CD14-positive monocyte (primary cell): ENCODE measurements at regions not wholly inside any gene's neighbourhood (a gene's known extent, or its start where the extent isn't known, plus 50 kb on each side); places are given as distances from the start of the nearest gene placed in this dataset.

ENCODE experiments used
- DNase-seq, 3 donors: peaks; one replicate each; pipeline ENCODE4 v3.0.0-alpha.2; 2011 to 2022
- H2AFZ ChIP-seq: 2 replicates; pipeline ENCODE4 v1.6.0; 2012; ENCODE audit warnings: mild to moderate bottlenecking, low read depth, low read length, inconsistent platforms; ENCODE audit not compliant: insufficient read depth, poor library complexity, severe bottlenecking
- H3K27ac ChIP-seq, 2 donors: 1 replicate in 1 of 2; 2 replicates in 1 of 2; pipeline ENCODE4 v1.5.1; 2012 to 2013; ENCODE audit warnings: low read length in 2 of 2, control low read depth in 1 of 2, inconsistent platforms in 1 of 2, low read depth in 1 of 2, mild to moderate bottlenecking in 1 of 2
- H3K27me3 ChIP-seq, 2 donors: one replicate each; pipeline versions ENCODE4 v1.6.0 to v1.6.1; 2011 to 2013; ENCODE audit warnings: low read length in 2 of 2; ENCODE audit not compliant: control insufficient read depth in 2 of 2, insufficient read depth in 2 of 2
- H3K36me3 ChIP-seq, 2 donors: replicated peaks in 1 of 2; 1 replicate in 1 of 2; 2 replicates in 1 of 2; pipeline versions ENCODE4 v1.5.1 to v1.6.1; 2012 to 2013; ENCODE audit warnings: low read length in 2 of 2, control low read depth in 1 of 2, inconsistent platforms in 1 of 2, mild to moderate bottlenecking in 1 of 2; ENCODE audit not compliant: insufficient read depth in 2 of 2, control insufficient read depth in 1 of 2
- H3K4me1 ChIP-seq, 2 donors: 1 replicate in 1 of 2; 2 replicates in 1 of 2; pipeline versions ENCODE4 v1.5.1 to v1.6.1; 2012 to 2013; ENCODE audit warnings: low read length in 2 of 2, control low read depth in 1 of 2, inconsistent platforms in 1 of 2, mild to moderate bottlenecking in 1 of 2, moderate library complexity in 1 of 2; ENCODE audit not compliant: insufficient read depth in 2 of 2, control insufficient read depth in 1 of 2
- H3K4me2 ChIP-seq: replicated peaks from 2 replicates; pipeline ENCODE3; 2012; ENCODE audit warnings: low read length, moderate library complexity, mild to moderate bottlenecking; ENCODE audit not compliant: poor library complexity, severe bottlenecking; ENCODE audit errors: extremely low read depth
- H3K4me3 ChIP-seq, 3 experiments: fragments of 200-600 bp in 1 of 3; sonication (generic) in 1 of 3; replicated peaks in 1 of 3; 1 replicate in 2 of 3; 2 replicates in 1 of 3; pipeline ENCODE4 v1.5.1; 2011 to 2013; ENCODE audit warnings: low read length in 3 of 3, mild to moderate bottlenecking in 3 of 3, control low read depth in 2 of 3, low read depth in 2 of 3, inconsistent platforms in 1 of 3, moderate library complexity in 1 of 3
- H3K79me2 ChIP-seq: 2 replicates; pipeline ENCODE4 v1.6.0; 2012; ENCODE audit warnings: mild to moderate bottlenecking, control low read depth, inconsistent platforms, low read length, moderate library complexity; ENCODE audit not compliant: insufficient read depth
- H3K9ac ChIP-seq: 2 replicates; pipeline ENCODE4 v1.6.0; 2017; ENCODE audit warnings: low read length, mild to moderate bottlenecking; ENCODE audit not compliant: insufficient read depth, poor library complexity, severe bottlenecking
- H3K9me3 ChIP-seq, 2 donors: replicated peaks in 1 of 2; 1 replicate in 1 of 2; 2 replicates in 1 of 2; pipeline versions ENCODE4 v1.5.1 to v1.6.1; 2012 to 2013; ENCODE audit warnings: low read length in 2 of 2, control low read depth in 1 of 2; ENCODE audit not compliant: control insufficient read depth in 1 of 2, insufficient read depth in 1 of 2
- H4K20me1 ChIP-seq: 2 replicates; pipeline ENCODE4 v1.6.0; 2012; ENCODE audit warnings: mild to moderate bottlenecking, low read length, control low read depth, moderate library complexity; ENCODE audit not compliant: insufficient read depth
- H3K27ac Mint-ChIP-seq, 7 donors: one replicate each; pipeline ENCODE4 v1.8.0; 2020; ENCODE audit warnings: mild to moderate bottlenecking in 7 of 7, mixed read lengths in 7 of 7, moderate library complexity in 6 of 7, inconsistent platforms in 2 of 7
- H3K27me3 Mint-ChIP-seq, 3 donors: one replicate each; pipeline ENCODE4 v1.8.0; 2021 to 2022; ENCODE audit warnings: low read depth in 3 of 3, mild to moderate bottlenecking in 3 of 3, mixed read lengths in 3 of 3, moderate library complexity in 3 of 3, inconsistent platforms in 1 of 3
- H3K36me3 Mint-ChIP-seq, 2 donors: one replicate each; pipeline ENCODE4 v1.8.0; 2020; ENCODE audit warnings: mixed read lengths in 2 of 2, inconsistent platforms in 1 of 2, mild to moderate bottlenecking in 1 of 2
- H3K4me1 Mint-ChIP-seq: one replicate; pipeline ENCODE4 v1.8.0; 2020; ENCODE audit warnings: mild to moderate bottlenecking, mixed read lengths
- H3K4me3 Mint-ChIP-seq, 2 donors: one replicate each; pipeline ENCODE4 v1.8.0; 2020; ENCODE audit warnings: mild to moderate bottlenecking in 2 of 2, mixed read lengths in 2 of 2, moderate library complexity in 1 of 2
- H3K9me3 Mint-ChIP-seq, 7 donors: one replicate each; pipeline ENCODE4 v1.8.0; 2020 to 2022; ENCODE audit warnings: mixed read lengths in 7 of 7, mild to moderate bottlenecking in 6 of 7, moderate library complexity in 6 of 7, inconsistent platforms in 2 of 7
- WGBS: methylation state at CpG from one replicate; pipeline ENCODE4 v1.1.5; 2013; ENCODE audit warnings: missing lambda C conversion rate; ENCODE audit not compliant: insufficient coverage; 5-methylcytosine and 5-hydroxymethylcytosine counted together
- intact Hi-C, 2 donors: fragments of 100-400 bp; cut with micrococcal nuclease; formaldehyde crosslinking; loops; one replicate each; pipeline versions ENCODE4 v1.15.0 to v1.15.1; 2023
- TF ChIP-seq, protein P1 (sequence below): fragments of 200-600 bp; IDR thresholded peaks from one replicate; pipeline ENCODE4 v1.8.0; 2022; ENCODE audit warnings: antibody characterized with exemption, mild to moderate bottlenecking

DNA sequence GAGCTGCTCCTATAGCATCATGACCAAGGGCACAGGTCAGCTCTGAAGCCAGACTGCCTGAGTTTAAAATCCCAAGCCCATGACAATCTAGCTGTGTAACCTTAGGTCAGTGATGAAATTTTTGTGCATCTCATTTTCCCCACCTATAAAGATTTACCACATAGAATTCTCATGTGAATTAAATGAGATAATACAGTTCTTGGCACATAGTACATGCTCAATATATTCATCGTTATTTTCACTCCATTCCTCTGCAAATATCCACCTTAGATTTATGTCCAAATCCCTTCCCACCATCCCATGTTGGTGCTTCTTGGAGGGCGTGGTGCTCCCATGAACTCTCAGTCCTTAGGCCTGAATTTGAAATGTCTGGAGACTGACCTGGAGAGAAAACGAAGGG lies 300.1 kb downstream of the TLE3 start:
- no peaks in the 10 kb centered on the region for H3K79me2 ChIP-seq
- H3K4me1 ChIP-seq: peaks cover 10 to 16% of the 10 kb centered on the region in 2 donors
- H3K4me3 Mint-ChIP-seq: no peak overlapping the region
- intact Hi-C loops: no loop called here
- no peaks in the 10 kb centered on the region for H3K9me3 ChIP-seq
- H3K36me3 Mint-ChIP-seq: peaks cover 0 to 2% of the 10 kb centered on the region in 2 donors
- no peak overlapping the region for H2AFZ ChIP-seq
- no peaks in the 10 kb centered on the region for H3K9me3 Mint-ChIP-seq
- no peaks in the 10 kb centered on the region for H3K36me3 ChIP-seq
- H3K4me1 Mint-ChIP-seq: peaks cover 9% of the 10 kb centered on the region
- WGBS: no CpG with 5 or more reads among the region's 3 CpGs
- H3K27ac ChIP-seq: no peak overlapping the region
- no peak overlapping the region for H3K9ac ChIP-seq
- H3K27me3 ChIP-seq: no peaks in the 10 kb centered on the region
- no peak overlapping the region for H3K4me2 ChIP-seq
- DNase-seq: no peak
- H3K4me3 ChIP-seq: no peak overlapping the region
- TF ChIP-seq, protein P1, sequence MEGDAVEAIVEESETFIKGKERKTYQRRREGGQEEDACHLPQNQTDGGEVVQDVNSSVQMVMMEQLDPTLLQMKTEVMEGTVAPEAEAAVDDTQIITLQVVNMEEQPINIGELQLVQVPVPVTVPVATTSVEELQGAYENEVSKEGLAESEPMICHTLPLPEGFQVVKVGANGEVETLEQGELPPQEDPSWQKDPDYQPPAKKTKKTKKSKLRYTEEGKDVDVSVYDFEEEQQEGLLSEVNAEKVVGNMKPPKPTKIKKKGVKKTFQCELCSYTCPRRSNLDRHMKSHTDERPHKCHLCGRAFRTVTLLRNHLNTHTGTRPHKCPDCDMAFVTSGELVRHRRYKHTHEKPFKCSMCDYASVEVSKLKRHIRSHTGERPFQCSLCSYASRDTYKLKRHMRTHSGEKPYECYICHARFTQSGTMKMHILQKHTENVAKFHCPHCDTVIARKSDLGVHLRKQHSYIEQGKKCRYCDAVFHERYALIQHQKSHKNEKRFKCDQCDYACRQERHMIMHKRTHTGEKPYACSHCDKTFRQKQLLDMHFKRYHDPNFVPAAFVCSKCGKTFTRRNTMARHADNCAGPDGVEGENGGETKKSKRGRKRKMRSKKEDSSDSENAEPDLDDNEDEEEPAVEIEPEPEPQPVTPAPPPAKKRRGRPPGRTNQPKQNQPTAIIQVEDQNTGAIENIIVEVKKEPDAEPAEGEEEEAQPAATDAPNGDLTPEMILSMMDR: no peak
- H3K27ac Mint-ChIP-seq: peak overlapping the region in 1 of 7 donors; percentile 4
- H3K27me3 Mint-ChIP-seq: peaks cover 0 to 10% (median 7%) of the 10 kb centered on the region in 3 donors
- no peaks in the 10 kb centered on the region for H4K20me1 ChIP-seq

DNA sequence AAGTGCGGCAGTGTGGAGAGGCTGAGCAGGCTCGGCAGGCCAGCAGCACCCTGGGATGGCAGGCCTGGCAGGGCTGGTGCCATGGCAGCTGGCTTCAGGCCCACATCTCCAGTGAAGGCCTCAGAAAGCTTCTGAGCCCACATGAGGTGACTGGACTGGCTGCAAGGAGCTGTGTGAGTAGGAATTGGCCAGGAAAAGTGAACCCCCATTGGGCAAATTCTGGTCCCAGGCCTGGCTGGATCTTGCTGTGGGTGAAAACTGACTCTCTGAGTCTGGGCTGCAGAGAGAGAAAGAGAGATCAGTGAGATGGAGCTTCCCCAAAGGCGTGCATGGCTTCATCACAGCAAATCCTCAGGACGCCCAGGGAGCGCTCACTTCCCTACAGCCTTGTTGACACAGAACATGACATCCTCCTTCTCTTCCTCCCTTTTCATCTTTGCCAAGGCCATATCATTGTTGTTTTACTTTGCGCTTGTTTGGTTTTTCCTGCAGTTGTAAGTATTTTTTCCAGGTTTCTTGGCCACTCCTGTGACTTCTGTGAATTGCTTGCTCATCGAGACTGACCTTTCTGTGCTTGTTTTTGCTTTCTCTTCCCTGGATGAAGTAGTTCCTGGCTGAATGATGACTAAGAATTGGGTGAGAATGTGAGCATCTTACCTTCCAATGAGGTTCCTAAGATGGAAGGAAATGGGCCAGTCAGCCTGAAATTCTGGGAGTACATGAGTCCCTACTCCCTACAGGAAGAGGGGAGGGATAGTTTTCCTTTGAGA lies 299.1 kb downstream of the TLE3 start:
- H3K4me3 Mint-ChIP-seq: no peak overlapping the region
- peaks cover 2 to 6% (median 5%) of the 10 kb centered on the region in 3 donors for H3K27me3 Mint-ChIP-seq
- intact Hi-C loops: no loop called here
- DNase-seq: peak; percentile 49 to 52 (median 50)
- Histone ChIP-seq H3K27ac (peak overlapping the region; percentile 15 to 35), H3K4me2 (no peak overlapping the region), H3K27me3 (no peaks in the 10 kb centered on the region), H2AFZ (peak overlapping the region; percentile 56), H3K4me1 (peaks cover 14 to 21% of the 10 kb centered on the region in 2 donors), H4K20me1 (no peaks in the 10 kb centered on the region), H3K9ac (no peak overlapping the region), H3K9me3 (no peaks in the 10 kb centered on the region), H3K4me3 (no peak overlapping the region), H3K36me3 (no peaks in the 10 kb centered on the region), H3K79me2 (no peaks in the 10 kb centered on the region)
- H3K4me1 Mint-ChIP-seq: peaks cover 12% of the 10 kb centered on the region
- H3K9me3 Mint-ChIP-seq: no peaks in the 10 kb centered on the region
- TF ChIP-seq, protein P1: no peak
- peaks cover 0 to 2% of the 10 kb centered on the region in 2 donors for H3K36me3 Mint-ChIP-seq
- H3K27ac Mint-ChIP-seq: peak overlapping the region; percentile 16 to 87 (median 80)
- WGBS: 94% methylated on average over 2 of the region's 7 CpGs
